Neuronal stem cell (in vitro differentiated cells): ENCODE measurements at regions not wholly inside any gene's neighbourhood (a gene's known extent, or its start where the extent isn't known, plus 50 kb on each side); places are given as distances from the start of the nearest gene placed in this dataset.

Source experiments
- DNase-seq: peaks from one replicate; pipeline ENCODE4 v3.0.0-alpha.2; 2013; ENCODE audit warnings: low spot score
- H2AFZ ChIP-seq: one replicate; pipeline ENCODE4 v1.6.1; 2013; ENCODE audit warnings: mild to moderate bottlenecking, low read length, inconsistent platforms
- H2AK5ac ChIP-seq: 2 replicates; pipeline ENCODE4 v1.6.1; 2013; ENCODE audit warnings: low read depth, mild to moderate bottlenecking, inconsistent platforms, low read length, moderate library complexity, mixed read lengths
- H2BK120ac ChIP-seq: 2 replicates; pipeline ENCODE4 v1.6.1; 2013; ENCODE audit warnings: low read depth, mild to moderate bottlenecking, inconsistent platforms, low read length, moderate library complexity, mixed read lengths
- H2BK12ac ChIP-seq: one replicate; pipeline ENCODE4 v1.6.1; 2013; ENCODE audit warnings: low read length, inconsistent platforms
- H2BK15ac ChIP-seq: 2 replicates; pipeline ENCODE4 v1.6.1; 2013; ENCODE audit warnings: mild to moderate bottlenecking, low read length, inconsistent platforms, mixed read lengths
- H2BK5ac ChIP-seq: one replicate; pipeline ENCODE4 v1.6.1; 2013; ENCODE audit warnings: inconsistent platforms, mild to moderate bottlenecking, low read length, moderate library complexity
- H3K14ac ChIP-seq: one replicate; pipeline ENCODE4 v1.6.1; 2013; ENCODE audit warnings: low read length, inconsistent platforms
- H3K18ac ChIP-seq: 2 replicates; pipeline ENCODE4 v1.6.1; 2013; ENCODE audit warnings: low read length, inconsistent platforms
- H3K23ac ChIP-seq: 2 replicates; pipeline ENCODE4 v1.6.1; 2013; ENCODE audit warnings: low read depth, mild to moderate bottlenecking, mixed read lengths, low read length, inconsistent platforms; ENCODE audit not compliant: poor library complexity
- H3K27ac ChIP-seq: replicated peaks from 3 replicates; pipeline ENCODE4 v1.5.1; 2013; ENCODE audit warnings: low read length, inconsistent platforms
- H3K27me3 ChIP-seq, 3 experiments: 2 replicates each; pipeline ENCODE4 v1.6.1; 2013; ENCODE audit warnings: low read length in 3 of 3, mild to moderate bottlenecking in 2 of 3, inconsistent platforms in 1 of 3, low read depth in 1 of 3, mixed read lengths in 1 of 3, moderate library complexity in 1 of 3; ENCODE audit not compliant: control insufficient read depth in 3 of 3, insufficient read depth in 3 of 3
- H3K36me3 ChIP-seq, 2 donors: replicated peaks in 1 of 2; 2 replicates each; pipeline ENCODE4 v1.6.1; 2013; ENCODE audit warnings: low read length in 2 of 2; ENCODE audit not compliant: control insufficient read depth in 2 of 2, insufficient read depth in 2 of 2
- H3K4ac ChIP-seq: 2 replicates; pipeline ENCODE4 v1.6.1; 2013; ENCODE audit warnings: inconsistent platforms, mild to moderate bottlenecking, low read length, moderate library complexity
- H3K4me1 ChIP-seq, 2 donors: 1 replicate in 1 of 2; 2 replicates in 1 of 2; pipeline ENCODE4 v1.6.1; 2013; ENCODE audit warnings: low read length in 2 of 2, low read depth in 1 of 2; ENCODE audit not compliant: control insufficient read depth in 2 of 2, insufficient read depth in 1 of 2
- H3K4me2 ChIP-seq: one replicate; pipeline ENCODE4 v1.6.1; 2013; ENCODE audit warnings: mild to moderate bottlenecking, low read length, inconsistent platforms; ENCODE audit not compliant: insufficient read depth, poor library complexity, severe bottlenecking
- H3K4me3 ChIP-seq, 2 donors: 2 replicates each; pipeline ENCODE4 v1.5.1; 2013; ENCODE audit warnings: low read length in 2 of 2, mild to moderate bottlenecking in 2 of 2, inconsistent platforms in 1 of 2, moderate library complexity in 1 of 2
- H3K79me1 ChIP-seq: one replicate; pipeline ENCODE4 v1.6.1; 2013; ENCODE audit warnings: low read depth, mild to moderate bottlenecking, inconsistent platforms, low read length, moderate library complexity
- H3K9ac ChIP-seq: one replicate; pipeline ENCODE4 v1.6.1; 2013; ENCODE audit warnings: mild to moderate bottlenecking, low read depth, low read length, inconsistent platforms; ENCODE audit not compliant: poor library complexity
- H3K9me3 ChIP-seq, 2 donors: replicated peaks in 1 of 2; 2 replicates each; pipeline versions ENCODE3 to v1.6.1; 2013; ENCODE audit warnings: low read length in 2 of 2, mild to moderate bottlenecking in 2 of 2, inconsistent platforms in 1 of 2, low read depth in 1 of 2, mixed read lengths in 1 of 2, moderate library complexity in 1 of 2; ENCODE audit not compliant: control insufficient read depth in 2 of 2, insufficient read depth in 1 of 2
- H4K8ac ChIP-seq: one replicate; pipeline ENCODE4 v1.6.1; 2013; ENCODE audit warnings: low read depth, mild to moderate bottlenecking, inconsistent platforms, low read length, moderate library complexity
- H4K91ac ChIP-seq: one replicate; pipeline ENCODE4 v1.6.1; 2013; ENCODE audit warnings: low read length, low read depth, mild to moderate bottlenecking, inconsistent platforms; ENCODE audit not compliant: poor library complexity
- WGBS, 2 donors: extraction: QIAGEN DNeasy Blood & Tissue Kit; methylation state at CpG; one replicate each; pipeline ENCODE4 v1.1.7; 2013; ENCODE audit warnings: missing lambda C conversion rate in 2 of 2, mixed read lengths in 1 of 2; ENCODE audit not compliant: insufficient read length in 2 of 2, insufficient replicate concordance in 1 of 2; ENCODE audit errors: extremely low coverage in 2 of 2; 5-methylcytosine and 5-hydroxymethylcytosine counted together

- no peak overlapping the region for H2AK5ac ChIP-seq
- no peak overlapping the region for H3K4ac ChIP-seq
- no peak overlapping the region for H2BK120ac ChIP-seq
- no peak overlapping the region for H3K9ac ChIP-seq
- no peak overlapping the region for H2BK12ac ChIP-seq
- H3K9me3 ChIP-seq, result no peaks in the 10 kb centered on the region
- no peak overlapping the region for H3K27ac ChIP-seq
- no peak overlapping the region for H3K14ac ChIP-seq
- H3K27me3 ChIP-seq, result no peaks in the 10 kb centered on the region
- H3K4me3 ChIP-seq, result no peak overlapping the region
- no peak overlapping the region for H2AFZ ChIP-seq
- H3K4me1 ChIP-seq, result no peaks in the 10 kb centered on the region
- no peaks in the 10 kb centered on the region for H3K36me3 ChIP-seq
- no peak overlapping the region for H4K91ac ChIP-seq
- H3K79me1 ChIP-seq, result no peaks in the 10 kb centered on the region
- no CpG with 5 or more reads among the region's 15 CpGs for WGBS, 2 donors
- H3K23ac ChIP-seq, result no peak overlapping the region
- no peak overlapping the region for H2BK5ac ChIP-seq
- no peak overlapping the region for H3K18ac ChIP-seq
- no peak overlapping the region for H2BK15ac ChIP-seq
- H3K4me2 ChIP-seq, result no peak overlapping the region
- DNase-seq, result no peak
- H4K8ac ChIP-seq, result no peak overlapping the region
Measured at GRCh38 chr6:156507656-156508055, 269.5 kb upstream of the ARID1B start.

DNA sequence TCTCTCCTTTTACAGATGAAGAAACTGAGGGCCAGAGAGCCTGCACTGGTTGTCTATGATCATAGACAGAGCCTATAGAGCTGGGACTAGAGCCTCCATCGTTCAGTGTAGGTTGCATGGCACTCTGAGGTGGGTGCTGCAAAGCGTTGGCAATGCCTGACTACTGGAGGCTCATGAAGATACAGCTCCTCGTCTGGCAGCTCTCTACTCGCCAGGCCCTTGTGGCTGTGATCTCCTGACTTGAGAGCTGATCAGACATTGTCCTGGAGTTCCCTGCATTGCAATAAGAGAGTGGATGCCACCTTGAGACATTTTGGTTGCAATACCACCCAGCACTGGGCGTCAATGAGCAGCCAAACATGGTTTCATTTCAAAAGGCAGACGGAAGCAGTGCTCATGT lies 270.1 kb upstream of the ARID1B start:
- WGBS, 2 donors, result no CpG with 5 or more reads among the region's 6 CpGs
- no peak for DNase-seq
- Histone ChIP-seq H3K4me2 (no peak overlapping the region), H2AK5ac (no peak overlapping the region), H3K9ac (no peak overlapping the region), H3K23ac (no peak overlapping the region), H2BK12ac (no peak overlapping the region), H3K4ac (no peak overlapping the region), H2AFZ (no peak overlapping the region), H3K4me1 (no peaks in the 10 kb centered on the region), H3K27me3 (no peaks in the 10 kb centered on the region), H4K8ac (no peak overlapping the region), H2BK15ac (no peak overlapping the region), H4K91ac (no peak overlapping the region), H3K9me3 (no peaks in the 10 kb centered on the region), H3K36me3 (no peaks in the 10 kb centered on the region), H3K18ac (no peak overlapping the region), H2BK5ac (no peak overlapping the region), H3K79me1 (no peaks in the 10 kb centered on the region), H3K27ac (no peak overlapping the region), H2BK120ac (no peak overlapping the region), H3K14ac (no peak overlapping the region), H3K4me3 (no peak overlapping the region)

GRCh38 chr6:156502969-156503504 lies 274.1 kb upstream of the ARID1B start:
- H3K36me3 ChIP-seq, result no peaks in the 10 kb centered on the region
- no peak overlapping the region for H4K8ac ChIP-seq
- no peak overlapping the region for H3K4me2 ChIP-seq
- H3K9ac ChIP-seq, result no peak overlapping the region
- H3K9me3 ChIP-seq, result no peaks in the 10 kb centered on the region
- H3K27me3 ChIP-seq, result no peaks in the 10 kb centered on the region
- H3K4ac ChIP-seq, result no peak overlapping the region
- no peak overlapping the region for H3K27ac ChIP-seq
- H2BK120ac ChIP-seq, result no peak overlapping the region
- no peak overlapping the region for H2BK12ac ChIP-seq
- H3K4me1 ChIP-seq, result no peaks in the 10 kb centered on the region
- H2AK5ac ChIP-seq, result no peak overlapping the region
- no peak overlapping the region for H2BK5ac ChIP-seq
- H4K91ac ChIP-seq, result no peak overlapping the region
- H2AFZ ChIP-seq, result no peak overlapping the region
- no peak for DNase-seq
- H2BK15ac ChIP-seq, result no peak overlapping the region
- no peak overlapping the region for H3K4me3 ChIP-seq
- H3K18ac ChIP-seq, result no peak overlapping the region
- no CpG with 5 or more reads among the region's 8 CpGs for WGBS, 2 donors
- H3K23ac ChIP-seq, result no peak overlapping the region
- no peaks in the 10 kb centered on the region for H3K79me1 ChIP-seq
- no peak overlapping the region for H3K14ac ChIP-seq

DNA sequence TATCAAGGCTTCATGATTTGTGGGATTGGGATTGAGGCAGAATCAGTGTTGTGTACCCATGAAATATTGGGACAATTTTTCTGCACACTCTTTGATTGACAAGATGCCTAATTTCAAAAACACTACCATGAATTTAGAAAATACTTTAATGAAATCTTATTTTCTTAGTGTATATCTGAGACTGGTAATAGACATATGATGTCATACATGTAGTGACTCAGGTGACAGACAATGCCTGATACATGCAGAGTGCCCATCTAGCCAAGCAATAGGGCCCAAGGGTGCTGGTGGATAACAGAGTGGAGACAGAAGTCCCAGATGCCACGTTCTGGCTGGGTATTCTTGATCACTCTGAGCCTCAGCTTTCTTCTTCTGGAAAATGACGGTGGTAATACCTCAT lies 279.6 kb upstream of the ARID1B start:
- Histone ChIP-seq H3K4me1 (no peaks in the 10 kb centered on the region), H2BK15ac (no peak overlapping the region), H3K18ac (no peak overlapping the region), H3K14ac (no peak overlapping the region), H2AK5ac (no peak overlapping the region), H2BK12ac (no peak overlapping the region), H3K27ac (no peak overlapping the region), H3K4ac (no peak overlapping the region), H3K4me2 (no peak overlapping the region), H3K27me3 (no peaks in the 10 kb centered on the region), H4K8ac (no peak overlapping the region), H3K9ac (no peak overlapping the region), H2BK5ac (no peak overlapping the region), H3K79me1 (no peaks in the 10 kb centered on the region), H3K23ac (no peak overlapping the region), H3K4me3 (no peak overlapping the region), H3K36me3 (no peaks in the 10 kb centered on the region), H2BK120ac (no peak overlapping the region), H4K91ac (no peak overlapping the region), H3K9me3 (no peaks in the 10 kb centered on the region), H2AFZ (no peak overlapping the region)
- WGBS, 2 donors, result no CpG with 5 or more reads among the region's 2 CpGs
- no peak for DNase-seq
